GM13976 (cell line): ENCODE measurements at regions not wholly inside any gene's neighbourhood (a gene's known extent, or its start where the extent isn't known, plus 50 kb on each side); places are given as distances from the start of the nearest gene placed in this dataset.
"Not testable (repeated sequence)": the region's sequence is repeated elsewhere in the genome, so short reads cannot be mapped to it uniquely, and the experiment has no call there.

Experiments used
- DNase-seq: peaks from one replicate; pipeline ENCODE4 v3.0.0; 2012; ENCODE audit warnings: low spot score
- in situ Hi-C: fragments of 300-500 bp; cut with MboI; formaldehyde crosslinking; loops from one replicate; pipeline ENCODE4 v1.12.0; 2022; ENCODE audit warnings: low sequenced_read_pairs, mixed read lengths, inconsistent platforms; ENCODE audit not compliant: unreplicated experiment
- TF ChIP-seq, protein P1 (sequence below): IDR thresholded peaks from 2 replicates; pipeline ENCODE4 v1.5.1; 2012; ENCODE audit warnings: borderline replicate concordance, mild to moderate bottlenecking; ENCODE audit not compliant: insufficient read depth; ENCODE audit errors: extremely low read depth, missing control alignments, control extremely low read depth

DNA sequence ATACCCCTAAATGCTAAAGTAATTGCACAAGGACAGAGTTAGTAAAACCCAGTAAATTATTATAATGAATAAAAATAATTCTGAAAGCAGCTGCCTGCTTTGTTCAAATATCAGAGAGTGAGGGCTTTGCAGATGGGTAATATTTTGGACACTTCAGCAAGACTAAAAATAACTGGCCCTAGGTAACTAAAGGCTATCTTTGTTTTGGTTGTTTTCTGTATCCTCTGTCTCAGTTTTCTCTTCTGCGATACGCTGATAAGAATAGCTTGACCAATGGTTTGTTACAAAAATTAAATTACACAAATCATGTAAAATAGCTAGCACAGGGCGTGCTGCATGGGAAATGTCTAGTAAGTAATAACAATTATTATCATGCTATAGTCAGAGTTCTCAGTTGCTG lies 204.7 kb downstream of the FGFR2 start:
- no peak for DNase-seq
- TF ChIP-seq, protein P1, sequence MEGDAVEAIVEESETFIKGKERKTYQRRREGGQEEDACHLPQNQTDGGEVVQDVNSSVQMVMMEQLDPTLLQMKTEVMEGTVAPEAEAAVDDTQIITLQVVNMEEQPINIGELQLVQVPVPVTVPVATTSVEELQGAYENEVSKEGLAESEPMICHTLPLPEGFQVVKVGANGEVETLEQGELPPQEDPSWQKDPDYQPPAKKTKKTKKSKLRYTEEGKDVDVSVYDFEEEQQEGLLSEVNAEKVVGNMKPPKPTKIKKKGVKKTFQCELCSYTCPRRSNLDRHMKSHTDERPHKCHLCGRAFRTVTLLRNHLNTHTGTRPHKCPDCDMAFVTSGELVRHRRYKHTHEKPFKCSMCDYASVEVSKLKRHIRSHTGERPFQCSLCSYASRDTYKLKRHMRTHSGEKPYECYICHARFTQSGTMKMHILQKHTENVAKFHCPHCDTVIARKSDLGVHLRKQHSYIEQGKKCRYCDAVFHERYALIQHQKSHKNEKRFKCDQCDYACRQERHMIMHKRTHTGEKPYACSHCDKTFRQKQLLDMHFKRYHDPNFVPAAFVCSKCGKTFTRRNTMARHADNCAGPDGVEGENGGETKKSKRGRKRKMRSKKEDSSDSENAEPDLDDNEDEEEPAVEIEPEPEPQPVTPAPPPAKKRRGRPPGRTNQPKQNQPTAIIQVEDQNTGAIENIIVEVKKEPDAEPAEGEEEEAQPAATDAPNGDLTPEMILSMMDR, result no peak
- in situ Hi-C loops, result no loop called here

DNA sequence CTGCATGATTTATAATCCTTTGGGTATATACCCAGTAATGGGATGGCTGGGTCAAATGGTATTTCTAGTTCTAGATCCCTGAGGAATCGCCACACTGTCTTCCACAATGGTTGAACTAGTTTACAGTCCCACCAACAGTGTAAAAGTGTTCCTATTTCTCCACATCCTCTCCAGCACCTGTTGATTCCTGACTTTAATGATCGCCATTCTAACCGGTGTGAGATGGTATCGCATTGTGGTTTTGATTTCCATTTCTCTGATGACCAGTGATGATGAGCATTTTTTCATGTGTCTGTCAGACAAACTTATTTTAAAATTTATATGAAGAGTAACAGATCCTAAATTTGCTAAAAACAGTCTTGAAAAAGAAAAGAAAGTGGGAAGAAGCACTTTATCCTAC lies 197.7 kb downstream of the FGFR2 start:
- in situ Hi-C loops, DNase-seq: not testable (repeated sequence)

DNA sequence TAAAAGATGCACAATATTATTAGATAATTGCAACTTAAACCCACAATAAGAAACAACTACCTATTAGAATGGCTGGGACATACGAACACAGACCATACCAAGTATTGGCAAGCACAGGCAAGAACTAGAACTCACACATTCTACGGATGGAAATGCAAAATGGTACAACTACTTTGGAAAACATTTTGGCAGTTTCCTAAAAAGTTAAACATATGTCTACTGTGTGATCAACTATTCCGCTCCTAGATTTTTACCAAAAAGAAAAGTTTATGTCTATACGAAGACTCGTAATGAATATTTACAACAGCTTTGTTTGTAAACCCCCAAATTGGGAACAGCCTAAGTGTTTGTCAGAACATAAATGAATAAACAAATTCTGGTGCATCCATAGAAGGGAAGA lies 194.7 kb downstream of the FGFR2 start:
- in situ Hi-C loops, result no loop called here
- DNase-seq, result no peak
- TF ChIP-seq, protein P1, result no peak

DNA sequence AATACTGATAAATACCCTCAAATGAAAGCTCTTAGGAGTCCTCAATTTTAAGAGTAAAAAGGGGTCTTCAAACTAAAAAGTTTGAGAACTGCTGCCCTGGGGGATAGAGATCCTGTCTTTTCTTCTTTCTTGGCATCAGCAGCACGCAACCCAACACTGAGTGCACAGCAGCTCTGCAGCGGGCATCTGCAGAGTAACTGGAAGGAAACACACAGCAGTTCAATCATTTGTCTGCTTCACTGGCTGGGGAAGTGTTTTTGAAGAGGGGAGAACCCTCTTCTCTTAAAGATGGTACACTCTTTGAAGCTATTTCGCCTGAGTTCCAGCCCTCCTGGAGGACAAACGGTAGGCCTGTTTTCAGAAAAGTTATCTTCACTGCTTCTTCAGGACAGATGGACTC lies 193.6 kb downstream of the FGFR2 start:
- in situ Hi-C loops, result no loop called here
- DNase-seq, result no peak
- TF ChIP-seq, protein P1, result no peak

DNA sequence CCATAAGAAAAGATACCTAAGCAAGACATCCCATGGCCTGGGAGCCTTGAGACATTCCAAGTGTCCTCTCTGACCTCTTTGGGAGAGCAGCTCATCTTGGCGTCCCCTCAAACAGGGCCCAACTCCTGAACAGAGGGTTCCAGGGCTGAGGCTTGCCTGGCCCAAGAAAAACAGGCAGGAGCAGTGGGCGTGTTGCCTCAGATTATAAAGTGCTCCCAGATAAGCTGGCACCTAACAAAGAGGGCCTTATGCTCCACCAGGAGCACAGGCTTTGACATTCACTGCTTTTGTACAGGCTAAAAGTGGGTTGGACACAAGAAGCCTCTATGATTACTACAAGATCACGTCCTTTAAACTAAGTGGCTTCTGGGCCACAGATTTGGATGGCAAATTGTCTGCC lies 193.1 kb downstream of the FGFR2 start:
- DNase-seq, result no peak
- in situ Hi-C loops, result no loop called here
- TF ChIP-seq, protein P1, result no peak

DNA sequence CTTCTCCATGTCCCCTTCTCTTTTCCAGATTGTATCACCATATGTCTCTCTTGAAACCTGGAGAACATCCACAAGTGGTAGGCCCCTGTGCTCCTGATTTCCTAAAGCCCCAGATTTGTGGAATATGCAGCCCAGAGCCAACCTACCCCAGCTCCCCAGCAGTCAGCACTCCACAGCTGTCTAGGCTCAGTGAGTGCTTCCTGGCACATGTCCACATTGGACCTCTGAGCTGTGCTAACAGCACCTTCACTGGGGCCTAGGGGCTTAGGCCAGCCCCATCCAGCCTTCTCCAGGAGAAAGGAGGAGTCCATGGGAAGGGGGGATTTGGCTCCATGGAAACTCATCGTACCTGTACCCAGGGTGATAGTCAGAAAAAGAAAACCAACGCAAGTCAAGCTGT lies 192.7 kb downstream of the FGFR2 start:
- DNase-seq, result no peak
- in situ Hi-C loops, result no loop called here
- TF ChIP-seq, protein P1, result no peak

DNA sequence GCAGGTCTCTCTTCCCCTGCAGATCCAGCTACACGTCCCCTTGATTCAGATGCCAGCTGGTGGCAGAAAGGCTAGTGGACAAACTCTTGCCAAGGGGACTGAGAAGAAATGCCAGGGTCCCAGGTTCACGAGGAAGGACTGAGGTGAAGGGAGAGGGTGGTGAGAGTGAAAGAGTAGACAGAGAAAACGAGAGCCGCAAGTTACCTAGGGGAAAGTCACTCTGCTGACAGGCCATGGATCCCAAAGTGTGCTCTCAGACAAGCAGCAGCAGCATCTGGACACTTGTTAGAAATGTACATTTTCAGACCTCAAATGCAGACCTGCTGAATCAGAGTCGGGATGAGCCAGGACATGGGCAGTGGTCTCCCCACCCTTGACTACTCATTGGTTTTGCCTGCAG lies 192.3 kb downstream of the FGFR2 start:
- in situ Hi-C loops, result no loop called here
- TF ChIP-seq, protein P1, result no peak

More for the DNA sequence above, 192.3 kb downstream of the FGFR2 start:
- no peak for DNase-seq
